K562 (cell line): ENCODE measurements at regions not wholly inside any gene's neighbourhood (a gene's known extent, or its start where the extent isn't known, plus 50 kb on each side); places are given as distances from the start of the nearest gene placed in this dataset.
A peak's percentile ranks its signal among the peaks of the same experiment; 100 is the strongest.
"Not testable (repeated sequence)": the region's sequence is repeated elsewhere in the genome, so short reads cannot be mapped to it uniquely, and the experiment has no call there.

ENCODE experiments used
- ATAC-seq: fragments of 200-7000 bp; cut with Tn5 transposase; 3 replicates; pipeline ENCODE4 v1.9.1; 2020; ENCODE audit warnings: moderate library complexity
- BruUV-seq: library from RNA; stranded (reverse); fragments of 400-500 nt; replicated peaks from 2 replicates; lab custom pipeline; 2021; lab: Mats Ljungman, UMichigan
- CTCF ChIA-PET: fragments of 300-600 bp; formaldehyde crosslinking; extraction: SDS; loops from one replicate; lab custom pipeline; 2021; ENCODE audit warnings: low intra/inter-chr PET ratio; lab: Yijun Ruan, JAX
- POLR2A ChIA-PET: fragments of 300-600, 350-650 bp; sonication (Branson Sonifier 250); formaldehyde crosslinking; extraction: SDS; loops from one replicate; lab custom pipeline; 2021; ENCODE audit warnings: antibody characterized with exemption, inconsistent platforms; lab: Yijun Ruan, JAX
- DNase-seq, 4 experiments: peaks; one replicate each; pipeline versions ENCODE4 v3.0.0 to v3.0.0-alpha.2; 2011 to 2018; ENCODE audit warnings: low spot score in 3 of 4, mixed read lengths in 3 of 4; ENCODE audit errors: extremely low read depth in 1 of 4
- FAIRE-seq: peaks from 2 replicates; lab custom pipeline; 2011; peaks lifted over from hg19 to GRCh38; lab: Jason Lieb, UNC
- H2AFZ ChIP-seq: 2 replicates; pipeline ENCODE4 v1.6.0; 2011; ENCODE audit warnings: low read depth, low read length, control low read depth, inconsistent platforms
- H3K27ac ChIP-seq: fragments of 200-600 bp; 3 replicates; pipeline ENCODE4 v1.8.0; 2011; ENCODE audit warnings: low read depth, mild to moderate bottlenecking, control low read depth, inconsistent platforms, low read length, moderate library complexity, mixed read lengths; ENCODE audit errors: extremely low read depth
- H3K27me3 ChIP-seq, 2 experiments: fragments of 300-600 bp in 1 of 2; 2 replicates in 1 of 2; 3 replicates in 1 of 2; pipeline versions ENCODE4 v1.6.0 to v1.8.0; 2011; ENCODE audit warnings: inconsistent platforms in 2 of 2, low read length in 2 of 2, mild to moderate bottlenecking in 1 of 2, mixed read lengths in 1 of 2, moderate library complexity in 1 of 2; ENCODE audit not compliant: control insufficient read depth in 2 of 2, insufficient read depth in 2 of 2
- H3K36me3 ChIP-seq: fragments of 300-600 bp; 3 replicates; pipeline ENCODE4 v1.8.0; 2011; ENCODE audit warnings: mild to moderate bottlenecking, low read length, inconsistent platforms; ENCODE audit not compliant: control insufficient read depth, insufficient read depth
- H3K4me1 ChIP-seq, 2 experiments: fragments of 200-600 bp in 1 of 2; replicated peaks in 1 of 2; 2 replicates in 1 of 2; 3 replicates in 1 of 2; pipeline versions ENCODE4 v1.5.1 to v1.8.0; 2011; ENCODE audit warnings: inconsistent platforms in 2 of 2, low read length in 2 of 2, mild to moderate bottlenecking in 1 of 2, mixed read lengths in 1 of 2, moderate library complexity in 1 of 2; ENCODE audit not compliant: control insufficient read depth in 2 of 2, insufficient read depth in 2 of 2
- H3K4me2 ChIP-seq: 2 replicates; pipeline ENCODE4 v1.6.1; 2011; ENCODE audit warnings: low read length, control low read depth, inconsistent platforms, mixed read lengths; ENCODE audit not compliant: insufficient read depth
- H3K4me3 ChIP-seq: fragments of 200-600 bp; sonication (generic), shearing (Covaris generic); 2 replicates; pipeline ENCODE4 v1.5.1; 2016; ENCODE audit warnings: control low read depth, inconsistent platforms
- H3K79me2 ChIP-seq: fragments of 200-600 bp; 3 replicates; pipeline ENCODE4 v1.8.0; 2011; ENCODE audit warnings: low read length, inconsistent platforms; ENCODE audit not compliant: control insufficient read depth, insufficient read depth
- H3K9ac ChIP-seq, 2 experiments: 2 replicates each; pipeline versions ENCODE4 v1.6.0 to v1.6.1; 2011; ENCODE audit warnings: low read depth in 2 of 2, low read length in 2 of 2, control low read depth in 1 of 2, inconsistent platforms in 1 of 2, mild to moderate bottlenecking in 1 of 2, mixed read lengths in 1 of 2; ENCODE audit not compliant: insufficient read depth in 1 of 2
- H3K9me1 ChIP-seq: one replicate; pipeline ENCODE4 v1.6.0; 2011; ENCODE audit warnings: inconsistent platforms, mild to moderate bottlenecking, low read length, moderate library complexity; ENCODE audit not compliant: control insufficient read depth, insufficient read depth
- H3K9me3 ChIP-seq: replicated peaks from 2 replicates; pipeline ENCODE4 v1.5.1; 2011; ENCODE audit warnings: low read depth, low read length, inconsistent platforms; ENCODE audit not compliant: control insufficient read depth, insufficient read depth
- H4K20me1 ChIP-seq: replicated peaks from 2 replicates; pipeline ENCODE4 v1.6.1; 2011; ENCODE audit warnings: low read length, inconsistent platforms, mixed read lengths; ENCODE audit not compliant: control insufficient read depth, insufficient read depth
- C11orf30 ChIP-seq: fragments of 450-650 bp; IDR thresholded peaks from 2 replicates; pipeline ENCODE4 v1.6.1; 2016; ENCODE audit warnings: low read depth, mild to moderate bottlenecking
- CXXC5 ChIP-seq: fragments of 250-450 bp; sonication (Bioruptor Pico); IDR thresholded peaks from 2 replicates; pipeline ENCODE4 v1.8.0; 2022; ENCODE audit warnings: inconsistent platforms, mild to moderate bottlenecking, moderate library complexity
- ZNF316 ChIP-seq: fragments of 450-650 bp; IDR thresholded peaks from 2 replicates; pipeline ENCODE4 v1.6.1; 2016
- WGBS: fragments of 100-300 bp; shearing (Covaris generic); methylation state at CpG from one replicate; pipeline ENCODE4 v1.1.6; 2016; ENCODE audit warnings: low coverage, mixed read lengths; ENCODE audit not compliant: insufficient coverage; ENCODE audit errors: missing lambda C conversion rate; 5-methylcytosine and 5-hydroxymethylcytosine counted together
- in situ Hi-C: fragments of 300-500 bp; cut with MboI; formaldehyde crosslinking; loops from 4 replicates; pipeline ENCODE4 v1.15.0; 2018; ENCODE audit warnings: inconsistent platforms, mixed read lengths
- intact Hi-C: fragments of 100-400 bp; cut with micrococcal nuclease; formaldehyde crosslinking; loops from 2 replicates; pipeline ENCODE4 v1.14.2; 2022

GRCh38 chr2:87567912-87568311 is 180.0 kb upstream of the PLGLB2 start:
- H3K4me1 ChIP-seq, DNase-seq, H4K20me1 ChIP-seq, H3K4me2 ChIP-seq, intact Hi-C loops, H3K9me1 ChIP-seq: not testable (repeated sequence)
- TF ChIP-seq ZNF316, result peak; percentile 52
- 0 out of 2 replicates have a peak, but pooled peaks have one; percentile 26 for TF ChIP-seq C11orf30
- TF ChIP-seq, all 486 proteins: peak for 2; not testable (repeated sequence) for 484
- BruUV-seq, CTCF ChIA-PET, H3K79me2 ChIP-seq, ATAC-seq, FAIRE-seq, H3K9me3 ChIP-seq, POLR2A ChIA-PET, H2AFZ ChIP-seq, H3K4me3 ChIP-seq, H3K9ac ChIP-seq, in situ Hi-C loops, H3K36me3 ChIP-seq, H3K27me3 ChIP-seq, H3K27ac ChIP-seq: not testable (repeated sequence)
- WGBS, result 82% methylated on average over 2 of the region's 3 CpGs

GRCh38 chr2:87568554-87569278 is 179.2 kb upstream of the PLGLB2 start:
- H4K20me1 ChIP-seq, H3K36me3 ChIP-seq, H3K4me2 ChIP-seq, H3K79me2 ChIP-seq, H3K9ac ChIP-seq, H3K27me3 ChIP-seq, CTCF ChIA-PET, H3K4me1 ChIP-seq, H2AFZ ChIP-seq, H3K27ac ChIP-seq, intact Hi-C loops, H3K9me3 ChIP-seq, BruUV-seq, H3K4me3 ChIP-seq, in situ Hi-C loops, POLR2A ChIA-PET, H3K9me1 ChIP-seq: not testable (repeated sequence)
- WGBS, result 41% methylated on average over 7 of the region's 10 CpGs
- peak; percentile 21; the same call in 1 of the 2 replicates for TF ChIP-seq CXXC5 (CRISPR knock-in tag)
- DNase-seq (peak in 1 of 4 experiments; percentile 22), FAIRE-seq (peak; percentile 19), ATAC-seq (peak; percentile 24; the same call in 2 of the 3 replicates)
